LNCaP clone FGC (cell line): ENCODE measurements at regions not wholly inside any gene's neighbourhood (a gene's known extent, or its start where the extent isn't known, plus 50 kb on each side); places are given as distances from the start of the nearest gene placed in this dataset.

Experiments
- DNase-seq: peaks from one replicate; pipeline ENCODE4 v3.0.0-alpha.2; 2011; ENCODE audit warnings: low read depth
- H3K4me3 ChIP-seq: 2 replicates; pipeline ENCODE4 v1.5.1; 2011; ENCODE audit warnings: mild to moderate bottlenecking, low read depth, low read length, control low read depth
- TF ChIP-seq, protein P1 (sequence below): IDR thresholded peaks from 2 replicates; pipeline ENCODE4 v1.5.1; 2012; ENCODE audit warnings: mild to moderate bottlenecking; ENCODE audit not compliant: control insufficient read depth, insufficient read depth; ENCODE audit errors: extremely low read depth

- no peak for DNase-seq
- TF ChIP-seq, protein P1, sequence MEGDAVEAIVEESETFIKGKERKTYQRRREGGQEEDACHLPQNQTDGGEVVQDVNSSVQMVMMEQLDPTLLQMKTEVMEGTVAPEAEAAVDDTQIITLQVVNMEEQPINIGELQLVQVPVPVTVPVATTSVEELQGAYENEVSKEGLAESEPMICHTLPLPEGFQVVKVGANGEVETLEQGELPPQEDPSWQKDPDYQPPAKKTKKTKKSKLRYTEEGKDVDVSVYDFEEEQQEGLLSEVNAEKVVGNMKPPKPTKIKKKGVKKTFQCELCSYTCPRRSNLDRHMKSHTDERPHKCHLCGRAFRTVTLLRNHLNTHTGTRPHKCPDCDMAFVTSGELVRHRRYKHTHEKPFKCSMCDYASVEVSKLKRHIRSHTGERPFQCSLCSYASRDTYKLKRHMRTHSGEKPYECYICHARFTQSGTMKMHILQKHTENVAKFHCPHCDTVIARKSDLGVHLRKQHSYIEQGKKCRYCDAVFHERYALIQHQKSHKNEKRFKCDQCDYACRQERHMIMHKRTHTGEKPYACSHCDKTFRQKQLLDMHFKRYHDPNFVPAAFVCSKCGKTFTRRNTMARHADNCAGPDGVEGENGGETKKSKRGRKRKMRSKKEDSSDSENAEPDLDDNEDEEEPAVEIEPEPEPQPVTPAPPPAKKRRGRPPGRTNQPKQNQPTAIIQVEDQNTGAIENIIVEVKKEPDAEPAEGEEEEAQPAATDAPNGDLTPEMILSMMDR: no peak
These were observed 441.5 kb downstream of the ENC1 start for GRCh38 chr5:74199005-74199404.

DNA sequence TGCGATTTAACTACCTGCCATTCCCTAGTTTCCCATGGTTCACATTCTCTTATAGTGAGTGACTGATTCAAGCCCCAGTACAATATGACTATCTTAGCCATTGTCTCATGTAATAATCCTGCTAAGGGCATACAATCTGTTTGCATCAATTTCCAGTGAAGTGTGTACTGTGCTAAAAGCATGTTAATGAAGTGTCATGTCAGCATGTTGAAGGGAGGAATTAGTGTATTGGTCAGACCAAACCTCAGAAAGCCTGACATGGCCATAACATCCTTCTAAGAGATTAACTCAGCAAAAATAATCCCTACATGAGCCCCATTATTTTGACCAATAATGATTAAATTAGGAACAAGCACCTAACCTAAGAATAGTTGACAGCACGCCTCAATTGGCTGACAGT is 442.4 kb downstream of the ENC1 start:
- no peak overlapping the region for H3K4me3 ChIP-seq
- TF ChIP-seq, protein P1: no peak
- DNase-seq: no peak

More at GRCh38 chr5:74199005-74199404, 441.5 kb downstream of the ENC1 start:
- H3K4me3 ChIP-seq: no peak overlapping the region

DNA sequence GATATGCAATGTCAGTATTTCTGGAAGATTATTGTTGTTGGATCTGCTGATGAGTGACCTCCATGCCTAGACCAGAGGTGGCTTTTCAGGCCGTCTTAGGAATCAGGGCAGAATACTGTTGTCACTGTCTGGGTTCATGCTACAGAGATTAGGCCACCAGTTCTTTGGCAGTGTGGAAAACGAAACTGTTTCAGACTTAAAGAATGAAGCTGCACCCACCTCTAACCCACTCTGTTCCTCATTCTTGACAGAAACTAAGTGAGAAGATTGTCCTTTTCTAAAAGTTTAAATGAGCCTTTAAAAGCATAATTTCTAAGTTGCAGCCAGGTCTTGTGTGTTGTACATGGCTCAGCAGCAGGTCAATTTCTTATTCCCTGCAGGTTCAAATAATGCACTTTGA is 444.3 kb downstream of the ENC1 start:
- DNase-seq: no peak
- H3K4me3 ChIP-seq: no peak overlapping the region
- TF ChIP-seq, protein P1: no peak

GRCh38 chr5:74194196-74194595 is 446.3 kb downstream of the ENC1 start:
- TF ChIP-seq, protein P1: no peak
- no peak for DNase-seq
- H3K4me3 ChIP-seq: no peak overlapping the region

- DNase-seq: no peak
- TF ChIP-seq, protein P1: no peak
- H3K4me3 ChIP-seq: no peak overlapping the region
These were observed 447.8 kb downstream of the ENC1 start for GRCh38 chr5:74192606-74193299.

DNA sequence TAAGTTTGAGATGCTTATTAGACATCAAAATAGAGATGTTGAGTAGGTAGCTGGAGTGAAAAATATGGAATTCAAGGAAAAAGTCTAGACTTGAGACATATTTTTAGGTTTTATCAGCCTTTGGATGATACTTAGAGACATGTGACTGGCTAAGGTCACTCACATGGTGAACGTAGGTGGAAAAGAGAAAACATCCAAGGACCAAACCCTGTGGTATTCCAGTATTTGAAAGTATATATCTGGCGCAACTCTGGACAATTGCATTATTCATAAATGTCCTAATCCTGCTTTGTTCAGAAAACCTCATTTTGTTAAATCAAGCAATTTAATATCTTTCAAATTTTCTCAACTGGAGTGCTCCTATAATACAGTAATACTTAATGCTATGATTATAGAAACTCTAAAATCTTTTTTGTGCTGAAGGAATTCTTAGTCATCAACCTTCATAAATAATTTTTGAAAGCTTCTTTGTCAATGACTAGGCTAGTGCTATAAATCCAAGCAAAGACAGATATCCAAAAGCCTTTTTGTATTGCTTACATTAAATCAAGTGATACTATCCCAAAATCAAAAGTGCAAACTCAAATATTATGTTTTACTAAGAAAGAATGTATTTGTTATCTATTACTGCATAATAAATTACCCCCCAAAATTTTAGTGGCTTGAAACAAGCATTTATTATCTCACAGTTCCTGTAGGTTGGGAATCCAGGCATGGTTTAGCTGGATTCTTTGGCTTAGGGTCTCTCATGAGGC is 452.0 kb downstream of the ENC1 start:
- no peak overlapping the region for H3K4me3 ChIP-seq
- DNase-seq: no peak
- TF ChIP-seq, protein P1: no peak
